HG03064 (cell line): ENCODE measurements at regions not wholly inside any gene's neighbourhood (a gene's known extent, or its start where the extent isn't known, plus 50 kb on each side); places are given as distances from the start of the nearest gene placed in this dataset.
"Not testable (repeated sequence)": the region's sequence is repeated elsewhere in the genome, so short reads cannot be mapped to it uniquely, and the experiment has no call there.

Experiments
- ATAC-seq: cut with Tn5 transposase; IDR thresholded peaks from one replicate; pipeline ENCODE4 v1.9.1; 2021; ENCODE audit warnings: low read depth; ENCODE audit not compliant: unreplicated experiment

DNA sequence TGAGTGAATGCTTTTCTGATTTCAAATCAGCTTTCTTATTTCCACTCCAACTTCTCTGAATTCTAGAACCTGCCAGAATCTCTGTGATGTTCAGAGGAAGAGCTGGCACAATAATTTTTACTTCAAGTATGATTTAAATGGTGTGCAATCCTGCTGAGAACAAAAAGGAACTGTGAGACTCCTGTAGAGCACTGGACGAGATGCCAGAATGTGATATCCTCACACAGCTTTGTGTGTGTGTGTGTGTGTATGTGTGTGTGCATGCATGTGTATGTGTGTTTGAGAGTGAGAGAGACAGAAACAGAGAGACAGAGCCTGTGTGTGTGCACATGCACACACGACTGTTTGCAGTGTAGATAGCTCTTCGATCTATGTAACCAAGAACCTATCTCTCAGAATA lies 713.6 kb upstream of the ZP4 start:
- ATAC-seq: no peak

DNA sequence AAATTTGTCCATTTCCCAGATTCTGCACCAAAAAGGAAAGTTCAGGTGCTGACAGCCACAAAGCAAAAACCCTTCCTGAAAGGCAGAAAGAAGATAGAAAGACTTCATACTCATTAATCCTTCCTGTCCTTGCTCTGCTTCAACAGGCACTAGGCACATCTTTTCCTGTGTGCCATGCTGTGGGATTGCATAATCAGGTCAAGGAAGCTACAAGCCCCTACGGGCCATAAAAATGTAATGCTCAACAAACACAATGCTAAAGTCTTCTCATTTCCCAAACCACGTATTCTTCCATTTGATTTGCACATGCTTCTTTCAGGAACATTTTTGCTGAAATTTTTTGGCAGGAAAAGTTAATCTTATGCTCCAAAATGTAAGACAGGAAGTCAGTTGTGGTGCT lies 710.9 kb upstream of the ZP4 start:
- not testable (repeated sequence) for ATAC-seq

DNA sequence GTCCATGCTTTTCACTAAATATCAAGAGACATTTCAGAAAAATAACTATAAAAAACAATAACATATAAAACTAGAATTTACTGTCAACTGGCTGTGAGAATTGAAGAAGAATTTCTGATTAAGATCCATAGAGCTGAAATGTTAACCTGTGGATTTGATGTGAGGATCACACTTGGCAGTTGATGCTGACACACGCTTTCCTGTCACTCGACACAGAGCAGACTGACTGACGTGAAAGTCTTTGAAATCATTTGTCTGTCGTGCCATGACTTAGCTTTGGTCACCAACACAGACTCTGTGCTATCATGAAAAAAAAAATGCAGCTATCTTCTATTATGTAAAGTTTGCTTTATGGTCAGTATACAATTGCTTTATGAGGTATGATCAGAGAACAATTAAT lies 706.0 kb upstream of the ZP4 start:
- ATAC-seq: no peak

DNA sequence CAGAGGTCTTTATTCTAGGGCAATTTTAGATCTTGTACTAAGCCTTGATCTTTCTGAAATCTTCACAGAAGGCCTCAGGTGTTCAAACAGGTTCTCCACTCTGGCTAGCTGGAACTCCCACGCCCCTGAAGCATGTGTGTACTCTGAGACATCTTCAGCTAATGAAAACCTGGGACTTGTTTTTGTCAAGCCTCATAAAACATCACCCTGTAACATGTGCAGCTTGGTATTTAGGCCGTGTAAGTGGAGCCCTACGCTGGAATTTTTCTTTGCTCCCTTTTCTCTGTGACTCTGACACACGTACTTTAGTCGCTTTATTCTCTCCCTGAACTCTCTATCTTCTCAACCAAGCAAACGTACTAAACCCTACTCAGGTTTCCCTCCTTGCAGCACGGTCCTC lies 701.9 kb upstream of the ZP4 start:
- no peak for ATAC-seq

DNA sequence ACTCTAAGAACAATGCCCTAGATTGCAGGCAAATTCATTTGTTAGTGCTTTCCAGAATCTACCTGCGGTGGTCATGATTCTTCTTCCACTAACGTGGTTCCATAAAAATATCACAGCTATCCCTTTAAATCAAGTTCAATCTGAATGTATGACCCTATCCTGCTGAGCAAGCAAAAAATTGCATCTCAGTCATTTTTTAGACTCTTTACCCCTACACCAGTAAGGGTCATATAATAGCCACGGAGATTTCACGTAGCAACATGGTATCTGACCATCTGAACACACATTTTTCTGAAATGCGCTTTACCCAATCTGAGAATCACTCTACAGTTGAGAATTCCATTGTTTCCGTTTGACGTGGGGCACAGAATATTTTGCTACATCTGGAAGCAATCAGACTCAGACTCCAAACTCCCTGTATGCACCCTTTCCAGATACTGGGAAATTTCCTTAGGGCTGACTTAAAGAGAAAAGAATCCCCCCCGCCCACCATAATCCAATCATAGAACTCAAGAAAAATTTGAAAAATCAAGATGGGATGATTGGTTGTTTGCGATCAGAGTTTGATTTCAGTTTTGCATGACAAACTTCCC lies 699.2 kb upstream of the ZP4 start:
- no peak for ATAC-seq

DNA sequence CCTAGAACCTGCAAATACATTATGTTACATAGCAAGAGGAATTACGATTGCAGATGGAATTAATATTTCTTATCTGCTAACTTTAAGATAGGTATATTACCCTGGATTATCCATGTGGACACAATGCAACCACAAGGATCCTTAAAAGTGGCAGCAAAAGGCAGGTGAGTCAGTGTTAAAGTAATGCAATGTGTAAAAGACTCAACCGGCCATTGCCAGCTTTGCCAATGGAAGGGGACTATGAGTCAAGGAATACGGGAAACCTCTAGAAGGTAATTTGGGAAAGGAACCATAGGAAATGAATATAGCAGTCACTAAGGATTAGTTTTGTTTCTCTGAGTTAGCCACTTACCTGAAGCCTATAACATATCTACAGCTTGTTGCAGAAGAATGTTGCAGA lies 692.1 kb upstream of the ZP4 start:
- ATAC-seq: no peak

DNA sequence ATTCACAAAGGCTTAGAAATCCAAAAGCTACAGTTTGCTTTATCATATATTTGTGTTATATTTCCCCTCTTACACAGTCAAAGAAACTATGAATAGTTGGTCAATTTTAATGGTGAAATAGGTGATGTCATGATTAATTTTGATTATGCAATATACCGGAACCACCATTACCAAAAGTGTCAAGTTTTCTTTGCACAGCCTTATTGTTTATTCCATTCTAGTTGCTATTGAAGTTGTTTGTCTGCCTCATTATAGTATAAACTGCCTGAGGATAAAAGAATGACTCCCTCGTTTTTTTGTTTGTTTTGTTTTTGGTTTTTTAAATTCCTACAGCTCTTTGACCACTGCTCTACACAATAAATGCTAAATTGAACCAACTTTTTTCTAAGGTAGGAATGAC lies 690.6 kb upstream of the ZP4 start:
- ATAC-seq: no peak

DNA sequence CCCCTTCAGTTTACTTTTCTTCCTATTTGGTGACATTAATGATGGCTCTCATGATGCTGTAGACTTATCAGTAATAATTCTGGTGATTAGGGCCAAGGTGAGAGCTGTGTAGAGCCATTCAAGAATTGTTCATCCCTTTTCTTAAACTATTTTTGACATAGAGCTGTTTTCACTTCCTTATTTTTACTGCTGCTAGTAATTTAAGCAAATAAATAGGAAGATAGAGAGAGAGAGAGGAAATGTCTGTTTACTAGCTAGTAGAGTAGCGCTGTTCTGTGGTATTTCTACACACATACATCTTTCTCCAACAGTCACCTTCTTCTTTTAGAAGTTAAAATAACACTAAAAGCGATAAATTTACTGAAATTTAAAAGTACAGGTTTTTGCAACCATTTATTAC lies 678.0 kb upstream of the ZP4 start:
- ATAC-seq: no peak

DNA sequence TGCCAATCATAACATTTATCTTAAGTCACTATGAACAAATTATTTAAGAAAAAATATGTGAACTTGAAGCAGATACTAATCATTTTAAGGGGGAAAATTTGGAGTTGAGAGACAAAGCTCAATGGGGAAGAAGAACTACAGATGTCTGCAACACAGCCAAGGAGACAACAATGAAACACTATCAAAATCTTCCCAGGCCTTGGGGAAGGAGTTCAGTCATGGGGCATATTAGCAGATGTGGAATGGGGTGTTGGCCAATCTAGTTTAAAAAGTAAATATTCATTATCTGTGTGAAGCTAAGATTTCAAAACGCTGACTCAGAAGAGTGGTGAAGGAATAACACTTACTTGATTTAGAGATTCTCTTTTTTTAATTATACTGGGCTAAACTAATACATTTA lies 671.6 kb upstream of the ZP4 start:
- ATAC-seq: no peak

DNA sequence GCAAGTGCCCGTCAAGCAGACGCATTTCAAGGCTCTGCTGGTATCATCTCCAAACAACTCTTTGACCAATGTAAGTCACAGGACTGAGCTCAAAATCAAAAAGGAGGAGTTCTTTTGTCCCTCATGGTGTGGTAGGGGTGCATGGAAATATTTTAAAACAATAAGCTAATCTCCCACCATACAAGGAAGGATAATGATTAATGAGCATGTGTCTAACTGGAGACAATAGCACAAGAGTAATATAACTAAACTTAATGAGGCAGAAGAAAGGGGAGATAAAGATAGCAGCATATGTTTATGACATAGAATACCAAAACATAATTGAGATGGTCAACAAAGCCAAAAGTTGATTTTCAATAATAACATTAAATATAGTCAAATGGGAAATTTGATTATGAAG lies 668.0 kb upstream of the ZP4 start:
- ATAC-seq: no peak

DNA sequence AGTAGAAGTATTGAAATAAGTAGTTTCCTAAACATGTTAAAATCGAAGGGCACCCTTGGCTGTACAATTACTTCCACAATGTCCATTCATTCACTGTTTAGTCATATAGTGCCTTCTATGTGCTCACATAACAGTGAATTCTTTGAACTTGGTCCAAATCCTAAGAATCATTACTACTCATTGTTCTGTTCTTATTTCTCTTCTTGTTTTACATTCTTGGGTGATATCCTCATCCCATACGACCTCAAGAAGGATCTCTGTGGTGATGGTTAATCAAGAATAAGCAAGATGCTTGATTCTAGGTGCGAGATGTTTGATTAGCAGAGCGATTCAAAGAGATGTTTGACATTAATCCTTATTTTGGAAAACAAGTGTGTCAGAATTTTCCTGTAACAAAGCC lies 667.4 kb upstream of the ZP4 start:
- no peak for ATAC-seq

DNA sequence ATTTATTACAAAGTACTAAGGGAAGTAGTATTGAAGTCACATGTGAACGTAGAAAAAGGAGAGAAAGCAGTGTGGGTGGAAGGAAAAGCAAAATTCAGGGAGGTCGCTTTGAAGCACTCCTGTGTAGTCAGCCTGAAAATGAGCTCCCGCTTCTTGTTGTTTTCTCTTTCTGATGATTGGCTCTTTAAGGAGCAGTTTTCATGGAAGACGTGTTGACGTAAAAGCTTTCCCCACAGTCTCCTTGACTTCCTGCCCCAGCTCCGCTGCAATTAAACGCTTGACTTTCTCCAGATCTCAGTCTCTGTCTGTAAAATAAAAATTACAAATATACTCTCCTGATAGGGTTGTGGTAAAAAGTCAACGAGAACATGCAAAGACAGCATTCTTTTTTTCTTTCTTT lies 661.5 kb upstream of the ZP4 start:
- no peak for ATAC-seq

DNA sequence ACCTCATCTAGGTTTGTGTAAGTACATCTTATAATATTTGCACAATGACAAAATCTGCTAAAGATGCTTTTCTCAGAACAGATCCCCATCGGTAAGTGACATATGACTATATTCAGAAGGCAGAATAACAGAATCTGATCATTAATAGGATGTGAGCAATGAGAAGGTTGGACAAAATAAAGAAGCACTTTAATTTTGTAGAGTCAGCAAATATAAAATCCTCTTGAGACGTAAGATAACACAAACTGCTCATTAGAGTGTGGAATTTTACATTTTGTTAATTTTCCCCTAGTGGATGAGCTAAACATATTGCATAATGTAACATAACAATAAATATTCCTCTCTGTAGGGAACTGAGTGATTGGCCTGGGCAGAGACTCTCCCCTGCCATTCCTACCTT lies 658.4 kb upstream of the ZP4 start:
- ATAC-seq: no peak

DNA sequence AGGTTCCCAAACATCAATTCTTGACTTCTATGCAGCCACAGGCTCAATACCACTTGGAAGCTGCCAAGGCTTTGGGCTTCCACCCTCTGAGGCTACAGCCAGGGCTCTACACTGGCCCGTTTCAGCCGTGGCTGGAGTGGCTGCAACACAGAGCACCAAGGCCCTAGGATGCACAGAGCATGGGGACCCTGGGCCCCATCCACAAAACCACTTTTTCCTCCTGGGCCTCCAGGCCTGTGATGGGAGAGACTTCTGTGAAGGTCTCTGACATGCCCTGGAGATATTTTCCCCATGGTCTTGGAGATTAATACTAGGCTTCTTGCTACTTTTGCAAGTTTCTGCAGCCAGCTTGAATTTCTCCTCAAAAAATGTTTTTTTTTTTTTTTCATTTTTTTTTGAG lies 655.4 kb upstream of the ZP4 start:
- no peak for ATAC-seq

DNA sequence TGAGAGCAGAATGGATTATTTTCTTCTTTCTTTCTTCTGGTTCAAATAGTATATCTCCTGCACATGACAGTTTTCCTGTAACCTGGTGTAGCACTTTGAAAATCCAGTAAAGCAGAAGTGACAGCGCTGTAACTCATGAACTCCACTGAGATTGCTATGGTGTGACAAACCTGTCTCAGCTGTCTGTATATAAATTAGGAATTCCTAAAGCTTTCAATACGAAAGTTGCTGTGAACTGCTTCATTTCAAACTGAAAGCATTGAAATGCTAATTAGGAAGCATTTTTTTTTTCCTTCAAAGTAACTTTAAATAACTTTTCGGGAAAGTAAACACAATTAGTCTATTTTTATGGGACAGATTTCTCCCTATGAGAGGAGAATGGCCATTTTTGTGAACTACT lies 646.9 kb upstream of the ZP4 start:
- ATAC-seq: no peak

DNA sequence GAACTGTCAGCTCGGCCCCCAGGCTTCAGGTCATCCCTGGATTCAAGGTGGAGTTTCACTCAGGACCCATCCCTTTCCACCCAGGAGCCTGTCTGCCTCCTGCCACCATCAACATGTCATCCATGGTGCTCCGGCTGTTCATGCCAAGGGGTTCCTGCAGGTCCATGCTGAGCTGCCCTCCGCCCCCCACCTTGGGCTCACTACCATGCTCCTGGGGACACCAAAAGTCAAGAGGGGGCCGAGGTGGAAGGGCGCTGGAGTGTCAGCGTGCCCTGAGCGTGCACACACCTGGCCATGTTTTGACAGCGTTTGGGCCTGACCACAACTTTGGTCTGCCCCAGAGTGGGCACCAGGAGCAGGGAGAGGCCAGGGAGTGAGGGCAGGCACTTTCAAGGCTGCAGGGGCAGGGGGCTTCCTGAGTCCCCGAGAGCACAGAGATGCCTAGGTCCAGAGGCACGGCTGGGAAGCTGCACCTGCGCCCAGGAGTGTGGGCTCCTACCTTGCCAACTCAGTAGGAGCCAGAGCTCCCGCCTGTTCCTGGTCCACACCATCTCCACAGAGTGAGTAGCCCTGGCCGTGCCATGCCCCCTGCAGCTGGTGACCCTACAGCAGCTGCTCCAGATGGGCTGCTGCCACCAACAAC lies 639.6 kb upstream of the ZP4 start:
- no peak for ATAC-seq

DNA sequence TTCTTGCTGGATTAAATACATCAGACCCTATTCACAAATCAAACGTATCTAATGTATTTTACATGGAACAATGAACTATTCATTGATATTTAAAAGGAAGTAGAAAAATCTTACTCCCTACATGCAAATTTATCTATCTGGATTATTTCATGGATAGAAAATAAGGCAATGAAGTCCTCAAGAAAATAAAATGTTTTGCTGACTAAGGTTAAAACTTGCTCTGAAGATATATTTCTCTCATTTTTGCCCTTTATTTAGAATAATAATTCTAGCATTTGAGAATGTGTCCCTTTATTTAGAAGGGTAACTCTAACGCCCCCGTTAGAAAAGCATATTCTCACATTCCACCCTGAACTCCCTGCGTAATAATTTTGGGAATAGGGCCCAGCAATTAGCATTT lies 627.0 kb upstream of the ZP4 start:
- no peak for ATAC-seq

DNA sequence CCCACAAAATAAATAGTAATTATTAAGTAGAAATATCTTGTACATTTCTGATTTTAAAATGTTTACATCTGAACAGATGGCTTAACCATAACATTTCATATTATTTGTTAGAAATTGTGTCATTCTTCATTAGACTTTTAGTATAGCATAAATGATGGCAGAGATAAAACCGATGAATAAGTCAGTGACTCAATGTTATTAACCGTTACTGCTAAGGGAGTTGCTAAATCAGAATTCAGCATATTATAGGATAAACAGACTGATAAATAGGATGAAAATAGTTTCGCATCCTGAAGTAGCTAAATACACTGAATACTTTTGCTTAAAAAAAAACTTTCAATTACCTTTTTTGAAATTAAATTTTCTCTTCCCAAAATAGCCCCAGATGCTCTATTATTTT lies 610.6 kb upstream of the ZP4 start:
- ATAC-seq: no peak

DNA sequence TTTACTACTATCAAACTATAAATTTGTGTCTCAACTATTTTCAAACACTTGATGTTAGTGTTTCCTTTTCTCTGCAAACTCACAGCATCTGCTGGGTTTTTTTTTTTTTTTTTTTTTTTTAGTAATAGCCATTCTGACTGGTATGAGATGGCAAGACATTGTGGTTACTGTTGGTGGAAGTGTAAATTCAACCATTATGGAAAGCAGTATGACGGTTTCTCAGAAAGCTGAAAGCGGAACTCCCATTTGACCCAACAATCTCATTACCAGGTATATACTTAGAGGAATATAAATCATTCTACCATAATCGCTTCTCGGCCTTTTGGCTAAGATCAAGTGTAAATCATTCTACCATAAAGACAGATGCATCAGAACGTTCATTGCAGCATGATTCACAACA lies 608.3 kb upstream of the ZP4 start:
- no peak for ATAC-seq

DNA sequence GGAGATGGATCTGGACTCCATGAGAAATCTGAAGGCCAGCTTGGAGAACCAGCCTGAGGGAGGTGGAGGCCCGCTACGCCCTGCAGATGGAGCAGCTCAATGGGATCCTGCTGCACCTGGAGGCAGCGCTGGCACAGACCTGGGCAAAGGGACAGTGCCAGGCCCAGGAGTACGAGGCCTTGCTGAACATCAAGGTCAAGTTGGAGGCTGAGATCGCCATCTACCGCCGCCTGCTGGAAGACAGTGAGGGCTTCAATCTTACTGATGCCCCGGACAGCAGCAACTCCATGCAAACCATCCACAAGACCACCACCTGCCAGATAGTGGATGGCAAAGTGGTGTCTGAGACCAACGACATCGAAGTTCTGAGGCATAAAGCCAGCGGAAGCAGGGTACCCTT lies 601.5 kb upstream of the ZP4 start:
- ATAC-seq: no peak

DNA sequence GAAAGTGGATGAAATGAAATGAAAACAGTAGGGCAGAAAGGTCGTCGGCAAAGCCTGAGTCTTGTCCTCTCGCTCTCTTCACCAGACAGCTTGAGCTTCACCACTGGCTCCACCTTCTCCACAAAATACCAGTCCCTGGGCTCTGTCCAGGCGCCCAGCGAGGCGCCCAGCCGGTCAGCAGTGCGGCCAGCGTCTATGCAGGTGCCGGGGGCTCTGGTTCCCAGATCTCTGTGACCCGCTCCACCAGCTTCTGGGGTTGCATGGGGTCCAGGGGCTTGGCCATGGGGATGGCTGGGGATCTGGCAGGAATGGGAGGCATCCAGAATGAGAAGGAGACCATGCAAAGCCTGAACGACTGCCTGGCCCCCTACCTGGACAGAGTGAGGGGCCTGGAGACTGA lies 600.5 kb upstream of the ZP4 start:
- ATAC-seq: no peak

DNA sequence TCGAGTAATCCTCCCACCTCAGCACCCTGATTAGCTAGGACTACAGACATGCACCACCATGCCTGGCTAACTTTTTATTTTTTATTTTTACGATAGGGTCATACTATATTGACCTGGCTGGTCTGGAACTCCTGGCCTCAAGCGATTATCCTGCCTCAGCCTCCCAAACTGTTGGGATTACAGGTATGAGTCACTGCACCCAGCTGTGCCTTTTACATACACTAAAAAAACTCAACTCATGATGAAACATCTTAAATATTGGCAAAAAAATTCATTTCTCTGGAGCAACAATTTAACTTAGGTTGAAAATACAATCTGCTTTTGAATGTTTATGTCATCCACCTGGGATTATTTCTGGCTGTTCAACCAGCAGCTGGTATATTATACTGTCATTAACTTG lies 598.3 kb upstream of the ZP4 start:
- ATAC-seq: no peak

DNA sequence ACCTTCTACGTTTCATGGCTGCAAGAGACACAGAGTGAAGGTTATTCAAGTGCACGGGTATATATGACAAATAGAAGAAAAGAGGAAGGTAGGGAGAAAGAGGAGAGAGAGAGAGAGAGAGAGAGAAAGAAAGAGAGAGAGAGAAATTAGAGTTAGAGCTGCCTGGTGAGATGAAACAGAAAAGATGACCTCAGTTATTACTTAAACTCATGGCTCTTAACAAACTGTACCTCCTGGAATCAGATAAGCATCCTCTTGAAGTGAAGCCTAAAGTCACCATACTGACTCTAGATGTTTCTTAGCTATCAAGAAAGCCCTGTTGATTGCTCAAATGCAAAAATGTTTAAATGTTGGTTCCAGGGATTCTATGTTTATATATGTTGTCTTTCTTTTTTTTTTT lies 597.7 kb upstream of the ZP4 start:
- no peak for ATAC-seq
